ENCODE measurements at regions not wholly inside any gene's neighbourhood (a gene's known extent, or its start where the extent isn't known, plus 50 kb on each side); places are given as distances from the start of the nearest gene placed in this dataset.

DNA sequence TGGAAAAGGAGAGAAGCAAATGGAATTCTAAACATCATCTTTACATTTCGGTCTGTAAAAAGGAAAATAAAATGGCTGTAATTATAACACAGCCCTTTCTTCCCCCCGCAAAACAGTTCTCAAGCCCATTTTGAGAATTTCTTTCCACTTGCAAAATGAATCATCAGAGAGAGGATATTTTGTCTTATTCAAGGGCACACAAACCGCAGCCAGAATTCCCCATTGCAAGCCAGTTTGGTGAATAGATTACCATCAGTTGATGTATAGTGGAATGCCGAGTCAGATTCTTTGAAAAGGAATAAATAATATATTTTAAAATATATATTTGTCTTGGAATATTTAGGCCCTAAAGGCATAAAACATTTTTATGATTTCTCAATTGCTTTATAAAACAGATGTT lies 420.4 kb upstream of the SEMA6D start:
- no peak overlapping the region for H3K9ac ChIP-seq (ENCODE audit: low read length)
- H3K9me3 ChIP-seq (ENCODE audit: low read length) = no peaks in the 10 kb centered on the region
- TF ChIP-seq EZH2 (IDR thresholded peaks at IDR 0.05; ENCODE audit: borderline replicate concordance, low read length) = no peak
- TF ChIP-seq, protein P1, sequence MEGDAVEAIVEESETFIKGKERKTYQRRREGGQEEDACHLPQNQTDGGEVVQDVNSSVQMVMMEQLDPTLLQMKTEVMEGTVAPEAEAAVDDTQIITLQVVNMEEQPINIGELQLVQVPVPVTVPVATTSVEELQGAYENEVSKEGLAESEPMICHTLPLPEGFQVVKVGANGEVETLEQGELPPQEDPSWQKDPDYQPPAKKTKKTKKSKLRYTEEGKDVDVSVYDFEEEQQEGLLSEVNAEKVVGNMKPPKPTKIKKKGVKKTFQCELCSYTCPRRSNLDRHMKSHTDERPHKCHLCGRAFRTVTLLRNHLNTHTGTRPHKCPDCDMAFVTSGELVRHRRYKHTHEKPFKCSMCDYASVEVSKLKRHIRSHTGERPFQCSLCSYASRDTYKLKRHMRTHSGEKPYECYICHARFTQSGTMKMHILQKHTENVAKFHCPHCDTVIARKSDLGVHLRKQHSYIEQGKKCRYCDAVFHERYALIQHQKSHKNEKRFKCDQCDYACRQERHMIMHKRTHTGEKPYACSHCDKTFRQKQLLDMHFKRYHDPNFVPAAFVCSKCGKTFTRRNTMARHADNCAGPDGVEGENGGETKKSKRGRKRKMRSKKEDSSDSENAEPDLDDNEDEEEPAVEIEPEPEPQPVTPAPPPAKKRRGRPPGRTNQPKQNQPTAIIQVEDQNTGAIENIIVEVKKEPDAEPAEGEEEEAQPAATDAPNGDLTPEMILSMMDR (IDR thresholded peaks at IDR 0.05; ENCODE audit: low read length) = no peak
- H3K79me2 ChIP-seq (ENCODE audit: insufficient read depth, low read length) = no peaks in the 10 kb centered on the region
- no peaks in the 10 kb centered on the region for H3K36me3 ChIP-seq (ENCODE audit: insufficient read depth, low read length)
- no peaks in the 10 kb centered on the region for H3F3A ChIP-seq (ENCODE audit: insufficient read depth, low read length)
- H3K4me2 ChIP-seq (ENCODE audit: low read length) = no peak overlapping the region
- no peaks in the 10 kb centered on the region for H4K20me1 ChIP-seq (ENCODE audit: insufficient read depth, low read length)
- no peaks in the 10 kb centered on the region for H3K4me1 ChIP-seq (ENCODE audit: insufficient read depth, low read length, severe bottlenecking)
- no peaks in the 10 kb centered on the region for H3K27me3 ChIP-seq (ENCODE audit: insufficient read depth, low read length)
- no peak overlapping the region for H3K27ac ChIP-seq (ENCODE audit: low read depth, low read length, poor library complexity, severe bottlenecking)
- H3K9me2 ChIP-seq (ENCODE audit: low read depth, low read length) = no peaks in the 10 kb centered on the region
- H3K4me3 ChIP-seq (ENCODE audit: low read depth, low read length, poor library complexity, severe bottlenecking) = no peak overlapping the region
- H2AFZ ChIP-seq (ENCODE audit: low read length) = no peak overlapping the region

DNA sequence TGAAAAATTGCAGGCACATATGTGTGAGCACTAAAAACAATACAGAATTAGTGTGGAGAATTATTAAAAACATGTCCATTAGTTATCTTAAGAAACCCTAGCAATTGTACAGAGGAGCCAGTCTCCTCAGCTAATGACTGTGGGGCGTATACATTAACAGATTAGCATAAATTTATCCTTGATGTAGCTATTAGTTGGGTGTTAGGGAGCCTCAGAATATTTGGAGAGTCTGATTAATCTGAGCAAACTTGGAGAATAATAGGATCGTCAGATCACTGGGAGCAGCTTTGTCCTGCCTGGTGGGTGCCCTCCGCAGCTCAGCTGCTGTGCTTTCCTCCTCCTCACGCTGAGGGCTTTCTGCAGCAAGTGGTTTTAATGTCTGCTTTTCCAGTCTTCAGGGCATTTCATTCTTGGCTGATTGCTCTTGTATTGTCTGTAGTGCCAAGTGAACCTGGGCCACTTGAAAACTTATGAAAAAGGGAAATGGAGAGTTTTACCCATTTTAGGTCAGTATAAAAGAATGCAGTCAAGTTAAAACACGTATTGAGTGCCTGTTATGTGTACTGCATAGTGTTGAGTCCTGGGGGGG lies 417.4 kb upstream of the SEMA6D start:
- H3K27me3 ChIP-seq (ENCODE audit: insufficient read depth, low read length) = no peaks in the 10 kb centered on the region
- no peaks in the 10 kb centered on the region for H3K79me2 ChIP-seq (ENCODE audit: insufficient read depth, low read length)
- H3K27ac ChIP-seq (ENCODE audit: low read depth, low read length, poor library complexity, severe bottlenecking) = no peak overlapping the region
- H3F3A ChIP-seq (ENCODE audit: insufficient read depth, low read length) = no peaks in the 10 kb centered on the region
- H3K4me3 ChIP-seq (ENCODE audit: low read depth, low read length, poor library complexity, severe bottlenecking) = no peak overlapping the region
- H4K20me1 ChIP-seq (ENCODE audit: insufficient read depth, low read length) = no peaks in the 10 kb centered on the region
- no peaks in the 10 kb centered on the region for H3K4me1 ChIP-seq (ENCODE audit: insufficient read depth, low read length, severe bottlenecking)
- no peaks in the 10 kb centered on the region for H3K36me3 ChIP-seq (ENCODE audit: insufficient read depth, low read length)
- H3K9ac ChIP-seq (ENCODE audit: low read length) = no peak overlapping the region
- TF ChIP-seq, protein P1 (IDR thresholded peaks at IDR 0.05; ENCODE audit: low read length) = no peak
- H3K4me2 ChIP-seq (ENCODE audit: low read length) = no peak overlapping the region
- no peak overlapping the region for H2AFZ ChIP-seq (ENCODE audit: low read length)
- H3K9me3 ChIP-seq (ENCODE audit: low read length) = no peaks in the 10 kb centered on the region
- H3K9me2 ChIP-seq (ENCODE audit: low read depth, low read length) = no peaks in the 10 kb centered on the region

DNA sequence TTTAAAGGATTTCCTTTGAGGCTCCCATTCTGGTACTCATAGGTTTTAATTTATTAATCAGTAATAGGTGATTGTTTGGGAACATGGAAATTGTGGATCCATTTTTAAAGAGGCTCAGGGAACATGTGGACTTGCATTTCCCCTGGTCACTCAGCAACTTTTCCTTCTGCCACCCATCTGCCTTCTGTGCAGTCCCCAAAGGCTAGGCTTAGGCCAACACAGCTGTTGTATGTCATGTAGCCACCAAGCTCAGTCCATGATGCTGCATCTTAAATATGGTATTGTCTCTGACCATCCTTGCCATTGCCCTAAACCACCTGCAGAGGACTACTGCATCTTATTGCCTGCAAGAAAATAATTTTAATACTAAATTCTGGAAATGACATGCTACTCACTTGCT lies 416.7 kb upstream of the SEMA6D start:
- no peak overlapping the region for H2AFZ ChIP-seq (ENCODE audit: low read length)
- TF ChIP-seq, protein P1 (IDR thresholded peaks at IDR 0.05; ENCODE audit: low read length) = no peak
- no peak for TF ChIP-seq EZH2 (IDR thresholded peaks at IDR 0.05; ENCODE audit: borderline replicate concordance, low read length)
- no peak overlapping the region for H3K27ac ChIP-seq (ENCODE audit: low read depth, low read length, poor library complexity, severe bottlenecking)
- no peak overlapping the region for H3K4me2 ChIP-seq (ENCODE audit: low read length)
- no peaks in the 10 kb centered on the region for H3K36me3 ChIP-seq (ENCODE audit: insufficient read depth, low read length)
- no peaks in the 10 kb centered on the region for H4K20me1 ChIP-seq (ENCODE audit: insufficient read depth, low read length)
- no peaks in the 10 kb centered on the region for H3K9me3 ChIP-seq (ENCODE audit: low read length)
- H3K4me1 ChIP-seq (ENCODE audit: insufficient read depth, low read length, severe bottlenecking) = no peaks in the 10 kb centered on the region
- no peaks in the 10 kb centered on the region for H3K79me2 ChIP-seq (ENCODE audit: insufficient read depth, low read length)
- H3K4me3 ChIP-seq (ENCODE audit: low read depth, low read length, poor library complexity, severe bottlenecking) = no peak overlapping the region
- H3K27me3 ChIP-seq (ENCODE audit: insufficient read depth, low read length) = no peaks in the 10 kb centered on the region
- H3K9me2 ChIP-seq (ENCODE audit: low read depth, low read length) = no peaks in the 10 kb centered on the region
- no peak overlapping the region for H3K9ac ChIP-seq (ENCODE audit: low read length)
- no peaks in the 10 kb centered on the region for H3F3A ChIP-seq (ENCODE audit: insufficient read depth, low read length)
